HG03060 (cell line): ENCODE measurements at regions not wholly inside any gene's neighbourhood (a gene's known extent, or its start where the extent isn't known, plus 50 kb on each side); places are given as distances from the start of the nearest gene placed in this dataset.
"Not testable (repeated sequence)": the region's sequence is repeated elsewhere in the genome, so short reads cannot be mapped to it uniquely, and the experiment has no call there.

Experiments used
- ATAC-seq: cut with Tn5 transposase; IDR thresholded peaks from one replicate; pipeline ENCODE4 v1.9.1; 2021; ENCODE audit warnings: low read depth, moderate number of reproducible peaks; ENCODE audit not compliant: unreplicated experiment

DNA sequence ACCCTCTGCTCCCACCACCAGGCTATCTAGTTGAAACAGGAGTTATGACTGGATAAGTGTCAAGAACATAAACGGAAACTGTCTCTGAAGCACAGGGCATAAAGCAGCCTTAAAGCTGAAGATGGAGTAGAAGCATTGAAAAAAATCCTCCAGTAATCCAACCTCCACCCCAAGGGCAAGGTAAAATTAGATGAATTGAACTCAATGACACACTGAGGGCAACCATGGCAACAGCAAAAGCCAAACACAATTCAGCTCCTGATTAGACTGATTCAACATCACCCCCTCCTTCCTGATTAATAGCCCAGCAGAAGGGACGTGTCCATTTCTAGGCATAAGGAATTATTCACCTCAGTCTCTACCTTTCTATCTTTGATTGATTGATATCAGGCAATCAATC is 183.2 kb upstream of the MAP3K1 start:
- ATAC-seq = no peak

DNA sequence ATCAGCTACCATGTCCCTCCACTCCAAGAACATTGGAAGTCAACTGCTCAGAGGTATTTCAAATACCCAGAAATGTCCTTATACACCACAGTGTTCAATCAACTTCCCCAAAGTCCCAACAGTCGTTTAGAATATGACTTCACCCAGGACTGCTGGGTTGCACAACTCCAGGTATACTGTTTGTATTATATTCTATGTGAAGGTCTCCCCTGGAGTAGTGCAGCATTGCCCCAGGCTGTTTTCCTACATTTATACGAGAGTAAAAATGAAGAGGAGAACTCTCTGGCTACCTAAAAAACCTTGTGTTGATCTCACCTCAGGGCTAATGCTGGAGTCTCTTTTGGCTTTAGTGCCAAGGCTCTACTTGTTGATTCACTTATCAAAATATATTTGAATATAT is 183.6 kb upstream of the MAP3K1 start:
- ATAC-seq = no peak

GRCh38 chr5:56628616-56629015 is 186.7 kb upstream of the MAP3K1 start:
- not testable (repeated sequence) for ATAC-seq

DNA sequence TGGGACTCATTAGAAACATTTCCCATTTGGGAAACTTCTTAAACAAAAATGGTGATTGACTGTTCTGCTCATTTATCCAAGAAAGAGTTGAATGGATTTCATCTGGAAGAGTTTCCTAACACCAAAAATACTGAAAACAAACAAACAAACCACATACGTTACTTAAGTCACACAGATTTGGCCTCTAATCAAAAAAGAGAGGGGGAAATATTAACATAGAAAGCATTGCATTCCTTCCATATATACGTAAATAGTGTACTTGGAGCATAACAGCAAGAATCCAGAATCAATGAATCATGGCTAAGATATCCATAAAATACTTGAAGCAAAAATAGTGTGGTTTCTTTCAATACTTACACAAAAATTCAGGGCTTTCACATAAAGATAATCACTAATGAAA is 189.8 kb upstream of the MAP3K1 start:
- ATAC-seq = no peak

DNA sequence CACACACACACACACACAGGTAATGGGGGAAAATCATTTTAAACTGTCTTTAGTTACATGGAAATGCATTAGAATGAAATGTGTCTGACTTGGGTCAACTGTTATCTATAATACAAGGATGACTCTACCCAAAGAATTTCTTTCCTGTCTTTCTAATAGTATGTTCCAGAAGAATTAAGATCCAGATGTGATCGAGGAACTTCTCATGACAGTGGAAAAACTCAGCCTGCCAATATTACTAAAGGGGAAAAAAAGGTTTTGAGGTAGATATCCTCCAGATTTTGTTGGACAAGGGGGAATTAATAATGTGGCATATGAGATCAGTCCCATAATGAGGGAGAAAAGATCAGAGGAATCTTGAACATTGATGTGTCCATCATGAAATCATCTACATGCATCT is 190.6 kb upstream of the MAP3K1 start:
- no peak for ATAC-seq

DNA sequence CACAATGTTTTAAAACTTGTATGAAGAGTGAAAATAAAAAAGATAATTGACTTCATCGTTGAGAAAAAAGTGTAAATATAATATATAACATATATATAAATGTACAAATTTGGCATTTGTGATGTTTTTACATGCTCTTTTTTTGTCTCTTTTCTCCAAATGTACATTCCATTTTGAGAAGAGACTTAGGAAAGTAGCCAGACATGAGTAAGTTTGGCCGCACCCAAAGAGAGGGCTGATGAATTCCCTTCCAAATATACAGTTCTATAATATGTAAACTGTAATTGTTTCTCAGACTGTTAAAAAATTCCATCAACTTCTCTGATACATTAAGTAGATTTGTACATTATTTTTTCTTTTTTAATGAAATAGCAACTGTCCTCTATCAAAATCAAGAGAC is 193.2 kb upstream of the MAP3K1 start:
- ATAC-seq = no peak

GRCh38 chr5:56620903-56621677 is 194.3 kb upstream of the MAP3K1 start:
- ATAC-seq = no peak

GRCh38 chr5:56617998-56618397 is 197.4 kb upstream of the MAP3K1 start:
- ATAC-seq = no peak

DNA sequence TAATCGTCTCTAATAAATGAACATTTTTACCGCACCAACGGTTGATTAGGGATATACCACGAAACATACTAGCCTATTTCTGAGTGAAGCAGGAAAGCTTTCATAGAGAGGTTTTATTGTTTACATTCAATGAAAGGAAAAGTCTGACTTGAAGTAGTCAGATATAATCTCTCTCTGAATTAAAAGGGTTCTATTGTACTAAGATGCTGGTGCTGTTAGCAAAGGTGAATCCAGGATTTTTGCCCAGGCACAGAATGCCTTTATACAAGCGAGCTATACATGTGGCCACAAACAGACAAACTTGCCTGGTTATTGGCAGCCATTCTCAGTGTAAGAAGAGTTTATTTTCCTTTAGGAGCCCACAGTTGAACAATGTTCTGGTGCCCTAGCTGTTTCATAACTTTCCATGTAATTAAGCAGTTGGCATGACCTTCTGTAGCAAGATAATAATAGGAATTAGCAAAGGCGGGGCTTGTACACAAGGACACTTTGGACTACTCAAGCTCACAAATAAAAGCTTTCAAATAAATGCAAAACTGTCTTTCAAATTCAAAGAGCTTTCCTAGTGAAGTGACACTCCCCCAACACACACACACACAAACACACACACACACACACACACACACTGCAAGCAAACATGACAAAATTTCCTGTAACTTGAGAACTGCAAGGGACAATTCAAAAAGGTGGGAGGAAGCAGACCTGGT is 198.7 kb upstream of the MAP3K1 start:
- no peak for ATAC-seq

GRCh38 chr5:56615361-56616153 is 199.8 kb upstream of the MAP3K1 start:
- no peak for ATAC-seq

DNA sequence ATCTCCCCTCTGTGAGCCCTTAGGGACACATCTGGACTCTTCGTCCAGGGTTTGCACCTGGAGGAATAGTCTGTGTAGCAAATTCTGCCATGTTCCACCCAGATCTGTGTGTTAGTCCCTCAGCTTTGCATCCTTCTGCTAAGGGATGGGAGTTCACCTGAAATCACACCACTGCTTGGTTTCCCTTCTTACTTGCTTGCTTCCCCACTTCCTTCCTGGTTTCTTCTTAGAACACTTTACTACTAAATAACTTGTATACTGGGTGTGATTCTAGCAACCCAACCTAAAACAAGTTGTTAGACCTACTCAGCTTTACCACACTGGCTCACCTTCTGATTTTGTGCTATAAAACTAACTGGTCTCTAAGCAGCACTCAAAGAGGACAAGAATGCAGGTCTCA is 202.6 kb upstream of the MAP3K1 start:
- no peak for ATAC-seq

DNA sequence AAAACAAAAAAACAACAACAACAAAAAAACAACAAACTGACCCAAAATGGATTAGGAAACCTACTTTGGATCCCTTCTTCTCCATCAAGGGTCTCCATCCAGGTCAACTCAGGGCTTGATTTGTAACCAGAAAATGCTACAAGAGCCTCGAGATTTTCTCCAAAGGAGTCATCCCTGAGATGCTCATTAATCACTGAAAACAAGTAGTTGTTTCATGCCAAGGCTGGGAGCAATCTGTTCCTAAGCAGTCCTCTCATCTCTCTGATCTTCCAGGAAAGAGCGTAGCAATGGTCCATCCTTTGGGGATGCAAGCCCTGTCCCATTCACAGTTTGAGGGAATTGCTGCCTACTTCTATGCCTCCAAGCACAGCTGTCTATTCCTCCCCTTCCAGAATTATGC is 203.0 kb upstream of the MAP3K1 start:
- no peak for ATAC-seq

- ATAC-seq = no peak
These were observed 205.2 kb upstream of the MAP3K1 start for GRCh38 chr5:56610093-56610698.

GRCh38 chr5:56608217-56608925 is 207.0 kb upstream of the MAP3K1 start:
- ATAC-seq = no peak

DNA sequence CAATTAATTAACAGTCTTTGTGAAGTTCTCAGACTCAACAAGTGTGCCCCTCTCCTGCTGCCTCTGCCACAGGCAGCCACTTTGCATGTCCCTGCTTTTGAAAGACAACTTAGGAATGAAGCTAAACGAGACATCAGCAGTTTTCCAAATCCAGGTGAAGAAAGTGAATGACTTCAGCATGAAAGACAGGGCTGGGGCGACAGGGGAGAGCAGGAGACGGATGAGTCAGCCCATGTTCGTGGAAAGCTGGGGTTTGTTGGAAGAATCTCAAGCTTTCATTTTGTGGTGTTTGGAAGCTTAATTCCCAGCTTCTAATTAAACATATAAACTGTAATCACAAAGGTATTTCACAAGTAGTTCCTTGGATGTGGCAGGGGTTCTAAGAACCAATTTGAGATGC is 207.8 kb upstream of the MAP3K1 start:
- ATAC-seq = no peak

DNA sequence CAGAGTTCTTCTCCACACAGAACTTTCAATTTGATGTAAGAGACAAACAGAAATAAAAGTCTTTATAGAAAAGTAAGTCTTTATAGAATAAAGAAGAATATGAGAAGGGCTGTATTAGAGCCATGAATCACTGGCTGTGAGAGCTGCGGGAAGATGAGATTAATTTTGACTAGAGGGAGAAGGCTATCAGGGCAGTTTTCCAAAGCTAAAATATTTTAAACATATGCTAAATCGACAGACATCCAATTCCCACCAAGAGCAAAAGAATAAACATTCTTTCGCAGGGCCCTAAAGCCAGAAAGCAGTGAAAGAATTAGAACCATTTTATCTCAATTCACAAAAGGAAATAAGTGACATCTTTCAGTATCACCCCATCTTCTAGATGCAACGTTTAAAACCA is 208.3 kb upstream of the MAP3K1 start:
- no peak for ATAC-seq

GRCh38 chr5:56606192-56606591 is 209.2 kb upstream of the MAP3K1 start:
- no peak for ATAC-seq

GRCh38 chr5:56605231-56605630 is 210.1 kb upstream of the MAP3K1 start:
- ATAC-seq = no peak

DNA sequence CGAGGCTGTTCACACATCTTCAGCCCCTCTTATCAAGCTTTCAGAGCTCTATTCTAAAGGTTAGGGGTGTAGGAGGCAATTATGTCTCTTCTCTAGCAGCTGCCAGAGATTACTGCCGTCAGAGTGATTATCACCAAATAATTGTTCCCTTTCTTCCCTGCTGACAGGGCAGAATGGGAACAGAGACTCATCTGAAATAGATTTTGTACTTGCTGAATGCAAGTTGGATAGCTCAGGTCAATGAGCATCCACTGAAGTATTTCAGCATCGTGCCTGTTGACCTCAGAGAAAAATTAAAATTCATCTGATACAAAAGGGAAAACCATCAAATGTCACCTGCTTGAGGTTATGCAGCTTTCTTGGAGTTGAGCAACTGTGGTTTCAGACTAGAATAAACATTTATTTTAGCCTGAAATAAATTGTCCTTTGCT is 213.7 kb upstream of the MAP3K1 start:
- ATAC-seq = no peak

DNA sequence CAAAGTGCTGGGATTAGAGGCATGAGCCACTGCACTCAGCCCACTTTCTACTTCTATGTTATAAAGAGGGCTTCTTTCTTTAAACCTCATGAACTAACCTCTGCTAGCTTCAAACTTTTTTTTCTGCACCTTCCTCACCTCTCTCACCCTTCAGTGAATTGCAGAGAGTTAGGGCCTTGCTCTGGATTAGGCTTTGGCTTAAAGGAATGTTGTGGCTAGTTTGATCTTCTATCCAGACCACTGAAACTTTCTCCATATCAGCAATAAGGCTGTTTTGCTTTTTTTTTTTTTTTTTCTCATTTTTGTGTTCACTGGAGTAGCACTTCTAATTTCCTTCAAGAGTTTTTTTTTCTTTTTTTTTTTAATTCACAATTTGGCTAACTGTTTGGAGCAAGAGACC is 216.4 kb upstream of the MAP3K1 start:
- no peak for ATAC-seq
